ENCODE measurements at regions not wholly inside any gene's neighbourhood (a gene's known extent, or its start where the extent isn't known, plus 50 kb on each side); places are given as distances from the start of the nearest gene placed in this dataset.

- TF ChIP-seq CTCF (IDR thresholded peaks at IDR 0.05; ENCODE audit: low read depth, low read length, missing input control) (no peak), EGR1 (IDR thresholded peaks at IDR 0.05; ENCODE audit: low read depth in 2 of 2) (no peak), REST (IDR thresholded peaks at IDR 0.05) (no peak), RAD21 (IDR thresholded peaks at IDR 0.05) (no peak), YY1 (IDR thresholded peaks at IDR 0.05) (no peak), TAF1 (conservative IDR thresholded peaks at IDR 0.05) (no peak), ATF3 (IDR thresholded peaks at IDR 0.05) (no peak), ZBTB33 (IDR thresholded peaks at IDR 0.05) (no peak), MAX (IDR thresholded peaks at IDR 0.05) (no peak), FOXA1 (IDR thresholded peaks at IDR 0.05) (no peak), RXRA (IDR thresholded peaks at IDR 0.05) (no peak)
Observed at GRCh38 chr1:106746448-106747085, 309.9 kb upstream of the PRMT6 start.

Data from liver (tissue), 3 donors.